Esophagus muscularis mucosa (tissue), 3 donors: ENCODE measurements at regions not wholly inside any gene's neighbourhood (a gene's known extent, or its start where the extent isn't known, plus 50 kb on each side); places are given as distances from the start of the nearest gene placed in this dataset.

Experiments used
- POLR2A ChIP-seq: fragments of 450-650 bp; IDR thresholded peaks from one replicate; pipeline ENCODE4 v1.6.1; 2017; ENCODE audit warnings: antibody characterized with exemption, moderate library complexity, mild to moderate bottlenecking, low read depth
- TF ChIP-seq, protein P1 (sequence below), 3 experiments: fragments of 200-600 bp in 2 of 3; fragments of 450-650 bp in 1 of 3; sonication (generic) in 2 of 3; IDR thresholded peaks; one replicate each; pipeline ENCODE4 v1.5.1; 2017 to 2019; ENCODE audit warnings: antibody characterized with exemption in 3 of 3, mild to moderate bottlenecking in 2 of 3, moderate library complexity in 1 of 3

DNA sequence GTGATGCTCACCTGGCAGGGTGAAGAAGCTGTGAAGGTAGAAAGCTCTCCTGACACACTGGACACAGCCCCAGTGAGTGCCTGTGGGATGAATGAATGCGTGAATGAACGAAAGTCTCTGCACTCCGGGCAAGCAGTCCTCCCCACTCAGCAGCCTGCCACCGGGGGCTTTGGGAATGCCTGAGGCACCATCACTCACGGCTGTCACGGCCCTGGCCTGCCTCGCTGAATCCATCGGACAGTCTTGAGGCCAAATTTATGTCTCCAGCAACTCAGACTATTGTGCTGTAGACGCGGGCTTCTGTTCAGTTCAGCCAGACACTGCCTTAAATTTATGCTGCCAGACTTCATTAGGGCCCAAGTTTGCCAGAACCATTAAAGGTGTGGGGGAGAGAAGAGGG lies 62.9 kb upstream of the TEX51 start:
- no peak for TF ChIP-seq POLR2A
- TF ChIP-seq, protein P1, sequence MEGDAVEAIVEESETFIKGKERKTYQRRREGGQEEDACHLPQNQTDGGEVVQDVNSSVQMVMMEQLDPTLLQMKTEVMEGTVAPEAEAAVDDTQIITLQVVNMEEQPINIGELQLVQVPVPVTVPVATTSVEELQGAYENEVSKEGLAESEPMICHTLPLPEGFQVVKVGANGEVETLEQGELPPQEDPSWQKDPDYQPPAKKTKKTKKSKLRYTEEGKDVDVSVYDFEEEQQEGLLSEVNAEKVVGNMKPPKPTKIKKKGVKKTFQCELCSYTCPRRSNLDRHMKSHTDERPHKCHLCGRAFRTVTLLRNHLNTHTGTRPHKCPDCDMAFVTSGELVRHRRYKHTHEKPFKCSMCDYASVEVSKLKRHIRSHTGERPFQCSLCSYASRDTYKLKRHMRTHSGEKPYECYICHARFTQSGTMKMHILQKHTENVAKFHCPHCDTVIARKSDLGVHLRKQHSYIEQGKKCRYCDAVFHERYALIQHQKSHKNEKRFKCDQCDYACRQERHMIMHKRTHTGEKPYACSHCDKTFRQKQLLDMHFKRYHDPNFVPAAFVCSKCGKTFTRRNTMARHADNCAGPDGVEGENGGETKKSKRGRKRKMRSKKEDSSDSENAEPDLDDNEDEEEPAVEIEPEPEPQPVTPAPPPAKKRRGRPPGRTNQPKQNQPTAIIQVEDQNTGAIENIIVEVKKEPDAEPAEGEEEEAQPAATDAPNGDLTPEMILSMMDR (IDR thresholded peaks at IDR 0.05), result no peak
